Calu3 (cell line): ENCODE measurements at regions not wholly inside any gene's neighbourhood (a gene's known extent, or its start where the extent isn't known, plus 50 kb on each side); places are given as distances from the start of the nearest gene placed in this dataset.

ENCODE experiments used
- BruUV-seq: library from RNA; stranded (reverse); fragments of 400-500 nt; replicated peaks from 2 replicates; lab custom pipeline; 2021; lab: Mats Ljungman, UMichigan
- CTCF ChIA-PET: fragments of 300-600 bp; sonication (Branson Sonifier 250); formaldehyde crosslinking; loops from one replicate; lab custom pipeline; 2022; ENCODE audit warnings: antibody characterized with exemption; lab: Charles Lee
- DNase-seq: peaks from one replicate; pipeline ENCODE4 v3.0.0; 2022
- H3K27ac Mint-ChIP-seq: one replicate; pipeline ENCODE4 v1.8.0; 2022; ENCODE audit warnings: mixed read lengths; ENCODE audit not compliant: unreplicated experiment
- H3K27me3 Mint-ChIP-seq: one replicate; pipeline ENCODE4 v1.8.0; 2022; ENCODE audit warnings: mixed read lengths; ENCODE audit not compliant: unreplicated experiment
- H3K36me3 Mint-ChIP-seq: one replicate; pipeline ENCODE4 v1.8.0; 2022; ENCODE audit warnings: mild to moderate bottlenecking, moderate library complexity, mixed read lengths; ENCODE audit not compliant: insufficient read depth, unreplicated experiment
- H3K4me1 Mint-ChIP-seq: one replicate; pipeline ENCODE4 v1.8.0; 2022; ENCODE audit warnings: mild to moderate bottlenecking, low read depth, mixed read lengths; ENCODE audit not compliant: unreplicated experiment
- H3K4me3 Mint-ChIP-seq: one replicate; pipeline ENCODE4 v1.8.0; 2022; ENCODE audit warnings: mild to moderate bottlenecking, low read depth, moderate library complexity, mixed read lengths; ENCODE audit not compliant: unreplicated experiment
- H3K9me3 Mint-ChIP-seq: one replicate; pipeline ENCODE4 v1.8.0; 2022; ENCODE audit warnings: low read depth, mixed read lengths; ENCODE audit not compliant: unreplicated experiment
- CTCF ChIP-seq: fragments of 200-600 bp; IDR thresholded peaks from one replicate; pipeline ENCODE4 v1.8.0; 2022; ENCODE audit warnings: antibody characterized with exemption; ENCODE audit not compliant: unreplicated experiment
- intact Hi-C: fragments of 100-400 bp; cut with micrococcal nuclease; formaldehyde crosslinking; loops from one replicate; pipeline ENCODE4 v1.10.0; 2022; ENCODE audit not compliant: unreplicated experiment

DNA sequence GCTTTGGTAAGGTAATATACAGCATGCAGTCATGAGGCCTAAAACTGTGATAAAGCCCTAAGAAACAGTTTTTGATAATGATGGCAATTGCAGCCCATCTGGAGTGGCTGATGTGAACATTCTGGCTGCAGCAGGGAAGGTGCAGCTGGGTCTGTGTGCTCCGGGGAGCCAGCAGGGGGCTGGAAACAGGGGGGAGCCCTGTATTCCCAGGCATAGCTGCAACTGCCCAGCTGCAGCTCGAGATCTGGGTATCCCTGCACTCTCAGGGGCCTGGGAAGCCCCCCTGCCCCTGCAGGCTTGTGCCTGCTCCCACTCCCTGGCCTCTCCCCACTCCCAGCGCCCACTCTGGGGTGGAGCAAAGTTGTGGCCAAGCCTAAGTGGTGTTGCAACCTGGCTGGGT, 95.6 kb downstream of the RRAGB start:
- Mint-ChIP-seq H3K9me3 (peaks cover 6% of the 10 kb centered on the region), H3K36me3 (no peaks in the 10 kb centered on the region), H3K4me3 (no peak overlapping the region), H3K27ac (no peak overlapping the region), H3K4me1 (no peaks in the 10 kb centered on the region), H3K27me3 (no peaks in the 10 kb centered on the region)
- TF ChIP-seq CTCF = no peak
- DNase-seq = no peak
- CTCF ChIA-PET = no interaction called here
- no TSS peak for BruUV-seq
- intact Hi-C loops = no loop called here

DNA sequence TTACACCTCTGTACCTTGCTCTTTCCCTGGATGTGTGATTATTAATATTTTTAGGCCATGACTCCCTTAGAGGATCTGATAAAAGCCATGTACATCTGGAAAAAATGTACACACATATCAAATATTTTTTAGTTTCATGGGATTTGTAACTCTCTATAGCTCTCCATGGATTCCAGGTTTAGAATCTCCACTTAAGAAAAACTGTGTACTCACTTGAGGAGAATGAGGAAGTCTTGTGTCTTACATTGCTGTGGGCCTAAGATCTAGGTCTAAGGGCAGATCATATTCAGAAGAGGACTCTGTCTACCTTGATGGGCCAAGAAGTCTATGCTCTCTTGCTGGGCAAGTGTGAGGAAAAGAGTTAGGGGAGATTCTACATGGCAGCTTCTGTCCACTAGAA, 98.0 kb downstream of the RRAGB start:
- CTCF ChIA-PET = no interaction called here
- TF ChIP-seq CTCF = no peak
- H3K4me1 Mint-ChIP-seq = no peaks in the 10 kb centered on the region
- H3K27ac Mint-ChIP-seq = no peak overlapping the region
- no peaks in the 10 kb centered on the region for H3K36me3 Mint-ChIP-seq
- peaks cover 4% of the 10 kb centered on the region for H3K9me3 Mint-ChIP-seq
- no peaks in the 10 kb centered on the region for H3K27me3 Mint-ChIP-seq
- no peak overlapping the region for H3K4me3 Mint-ChIP-seq
- no TSS peak for BruUV-seq
- no peak for DNase-seq
- intact Hi-C loops = no loop called here

DNA sequence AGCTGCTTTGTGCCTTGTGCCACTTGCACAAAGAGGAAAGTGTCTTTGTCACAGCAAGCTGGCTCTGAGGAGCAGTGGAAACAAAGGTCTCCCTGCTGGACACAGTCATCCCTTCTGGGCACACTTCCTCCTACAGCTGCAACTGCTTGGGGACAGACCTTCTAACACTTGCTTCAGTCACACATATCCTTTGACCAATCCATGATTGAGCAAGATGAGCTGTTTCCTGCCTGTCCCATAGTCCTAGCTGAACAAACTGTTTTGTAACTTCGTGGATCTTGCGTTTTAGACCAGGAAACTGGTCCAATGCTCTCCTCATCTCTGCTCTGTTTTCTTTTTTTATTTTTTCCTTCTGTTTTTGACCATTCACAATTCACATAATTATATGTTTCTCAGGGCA, 98.5 kb downstream of the RRAGB start:
- BruUV-seq = no TSS peak
- no peaks in the 10 kb centered on the region for H3K36me3 Mint-ChIP-seq
- TF ChIP-seq CTCF = no peak
- H3K27me3 Mint-ChIP-seq = no peaks in the 10 kb centered on the region
- DNase-seq = no peak
- peaks cover 2% of the 10 kb centered on the region for H3K9me3 Mint-ChIP-seq
- intact Hi-C loops = no loop called here
- CTCF ChIA-PET = no interaction called here
- H3K4me3 Mint-ChIP-seq = no peak overlapping the region
- H3K27ac Mint-ChIP-seq = no peak overlapping the region
- H3K4me1 Mint-ChIP-seq = no peaks in the 10 kb centered on the region

GRCh38 chrX:55818673-55819375, 101.3 kb downstream of the RRAGB start:
- intact Hi-C loops = no loop called here
- Mint-ChIP-seq H3K27me3 (no peaks in the 10 kb centered on the region), H3K4me3 (no peak overlapping the region), H3K4me1 (no peaks in the 10 kb centered on the region), H3K9me3 (peaks cover 2% of the 10 kb centered on the region), H3K27ac (no peak overlapping the region), H3K36me3 (no peaks in the 10 kb centered on the region)
- DNase-seq = no peak
- no peak for TF ChIP-seq CTCF
- no TSS peak for BruUV-seq
- CTCF ChIA-PET = no interaction called here
